ENCODE measurements at regions not wholly inside any gene's neighbourhood (a gene's known extent, or its start where the extent isn't known, plus 50 kb on each side); places are given as distances from the start of the nearest gene placed in this dataset.

DNA sequence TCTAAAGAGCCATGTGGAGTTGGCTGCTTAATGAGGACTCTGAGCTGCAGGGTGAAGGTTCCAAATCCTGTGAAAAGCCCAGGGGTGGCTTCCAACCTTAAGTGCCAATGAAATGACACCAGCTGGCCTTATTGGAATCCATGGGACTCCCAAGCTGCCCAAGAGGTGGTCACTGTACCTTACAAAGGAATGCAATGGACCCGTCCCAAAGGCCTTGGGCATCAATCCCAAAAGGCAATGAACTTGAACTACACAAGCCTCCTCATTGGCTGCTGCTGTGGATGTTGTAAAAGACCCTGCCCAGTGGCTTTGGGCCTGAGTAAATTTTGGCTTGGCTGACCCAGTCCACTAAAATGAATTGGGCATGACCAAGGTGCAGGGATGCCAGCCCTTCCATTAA is 129.3 kb downstream of the WNT5A start:
- no peak for DNase-seq (ENCODE audit: low read depth, low spot score)
- in situ Hi-C loops (cut with HindIII; ENCODE audit: low pct_unique_long_range_greater_than_20kb, low sequenced_read_pairs), result no loop called here

DNA sequence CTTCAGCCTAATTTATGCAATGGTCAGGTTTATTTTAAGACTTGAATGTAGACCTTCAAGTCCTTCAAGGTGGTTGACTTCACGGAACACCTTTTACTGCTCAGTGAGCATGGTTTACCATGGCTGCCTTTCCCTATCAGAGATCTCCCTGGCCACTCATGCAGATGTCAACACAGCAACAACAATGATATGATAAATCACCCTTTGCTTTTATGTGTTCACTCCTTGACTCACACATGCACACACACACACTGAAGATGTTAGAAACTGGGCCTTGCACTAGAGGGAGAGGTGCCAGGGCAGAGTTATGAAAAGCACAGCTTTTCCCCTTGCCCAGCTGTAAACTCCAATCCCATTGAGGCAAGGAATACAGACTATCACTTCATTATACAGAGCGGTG is 134.4 kb downstream of the WNT5A start:
- in situ Hi-C loops (cut with HindIII; ENCODE audit: low pct_unique_long_range_greater_than_20kb, low sequenced_read_pairs), result no loop called here
- no peak for DNase-seq (ENCODE audit: low read depth, low spot score)

DNA sequence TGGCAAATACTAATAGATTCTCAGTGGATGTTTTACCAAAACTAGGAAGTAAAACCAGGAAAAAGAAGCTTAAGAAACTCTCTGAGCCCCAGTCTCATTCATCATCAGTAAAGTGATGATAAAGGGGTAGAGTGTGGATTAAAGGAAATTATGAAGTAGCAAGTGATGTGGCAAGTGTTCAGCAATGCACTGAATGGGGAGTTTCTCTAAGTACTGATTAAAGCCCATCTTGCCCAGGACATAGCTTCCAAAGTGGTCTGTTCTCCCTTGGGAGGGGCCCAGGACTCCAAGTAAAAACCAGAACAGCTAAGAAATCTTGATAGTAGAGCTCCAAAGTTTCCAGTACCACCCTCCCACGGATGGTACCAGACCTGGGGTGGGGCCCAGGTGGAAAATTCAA is 137.3 kb downstream of the WNT5A start:
- no peak for DNase-seq (ENCODE audit: low read depth, low spot score)
- in situ Hi-C loops (cut with HindIII; ENCODE audit: low pct_unique_long_range_greater_than_20kb, low sequenced_read_pairs), result no loop called here

DNA sequence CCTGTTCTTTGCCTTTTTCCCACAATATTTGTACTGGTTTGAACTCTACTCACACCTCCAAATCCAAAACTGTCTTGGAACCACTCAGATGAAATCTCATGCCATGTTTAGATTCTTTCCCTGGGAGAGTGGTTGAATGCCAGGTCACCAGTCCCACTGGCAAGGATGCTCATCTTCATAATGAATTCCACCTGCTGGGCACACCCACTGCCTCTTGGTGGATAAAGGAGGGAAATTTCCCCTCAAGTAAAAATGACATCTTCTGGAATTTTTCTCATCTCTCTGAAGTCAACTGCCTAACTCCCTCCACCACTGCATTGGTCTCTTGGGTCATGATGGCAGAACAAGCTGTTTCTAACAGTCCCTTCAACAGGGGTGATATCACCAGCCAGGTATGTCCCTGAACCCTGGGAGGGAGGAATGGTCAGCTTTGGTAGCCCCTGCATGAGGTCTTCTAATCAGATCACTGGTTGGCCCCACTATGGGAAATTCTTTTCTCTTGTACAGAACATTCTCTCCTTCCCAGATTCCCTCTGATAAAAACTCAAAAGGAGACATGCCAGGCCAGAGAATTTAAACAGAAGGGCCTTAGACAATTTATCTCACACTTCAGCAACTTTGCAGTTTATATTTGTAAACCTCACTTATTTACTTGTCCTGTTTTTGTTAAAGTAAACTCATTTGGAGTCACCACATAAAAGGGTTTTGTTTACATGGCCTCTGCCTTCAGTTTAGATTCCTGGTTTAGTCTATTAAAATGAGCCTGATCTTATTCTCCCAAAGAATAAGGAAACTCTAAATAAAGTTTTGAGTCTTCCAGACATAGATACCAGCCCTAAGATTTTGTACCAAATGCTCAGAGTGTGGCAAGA is 143.4 kb downstream of the WNT5A start:
- in situ Hi-C loops (cut with HindIII; ENCODE audit: low pct_unique_long_range_greater_than_20kb, low sequenced_read_pairs), result no loop called here
- DNase-seq (ENCODE audit: low read depth, low spot score), result no peak

DNA sequence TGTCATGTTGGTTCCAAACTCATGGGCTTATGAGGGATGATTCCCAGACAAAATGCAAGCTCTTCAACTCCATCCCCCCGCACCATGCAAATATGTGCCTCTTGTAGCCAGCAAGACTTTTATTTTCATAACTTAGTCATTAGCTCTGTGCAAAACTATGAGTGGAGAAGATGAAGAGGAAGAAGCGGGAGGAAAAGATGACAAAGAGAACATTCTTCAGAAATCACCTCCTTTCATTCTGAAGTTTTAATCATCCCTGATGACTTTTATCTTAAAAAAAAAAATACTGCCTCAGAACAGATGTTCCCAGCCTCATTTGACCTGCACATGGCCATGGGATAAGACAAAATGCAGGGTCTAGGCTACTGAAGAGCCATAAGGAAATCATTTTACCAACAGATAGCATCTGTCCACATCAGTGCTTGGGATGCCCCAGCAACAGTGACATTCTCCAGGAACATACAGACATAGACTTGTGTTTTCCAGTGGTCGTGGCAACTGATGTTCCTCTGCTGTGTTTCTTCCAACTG is 145.5 kb downstream of the WNT5A start:
- no peak for DNase-seq (ENCODE audit: low read depth, low spot score)
- in situ Hi-C loops (cut with HindIII; ENCODE audit: low pct_unique_long_range_greater_than_20kb, low sequenced_read_pairs), result no loop called here

DNA sequence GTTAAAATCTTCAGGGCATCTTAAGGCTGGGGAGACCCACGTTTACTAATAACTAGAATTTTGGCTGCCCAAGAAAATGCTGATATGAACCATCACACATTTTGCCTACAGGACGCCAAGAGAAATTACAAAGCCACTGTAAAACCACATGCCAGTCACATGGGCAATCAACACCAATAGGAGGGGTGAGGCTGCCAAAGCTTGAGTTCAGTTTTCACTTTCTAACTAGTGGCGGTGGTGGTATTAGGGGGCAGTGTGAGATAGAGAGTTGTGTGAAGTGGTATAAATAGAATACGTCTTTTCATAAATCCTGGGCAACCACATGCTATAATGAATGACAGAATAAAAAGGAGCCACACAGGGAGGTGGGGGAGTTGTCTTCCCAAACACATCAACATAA is 147.3 kb downstream of the WNT5A start:
- DNase-seq (ENCODE audit: low read depth, low spot score), result no peak
- in situ Hi-C loops (cut with HindIII; ENCODE audit: low pct_unique_long_range_greater_than_20kb, low sequenced_read_pairs), result no loop called here

DNA sequence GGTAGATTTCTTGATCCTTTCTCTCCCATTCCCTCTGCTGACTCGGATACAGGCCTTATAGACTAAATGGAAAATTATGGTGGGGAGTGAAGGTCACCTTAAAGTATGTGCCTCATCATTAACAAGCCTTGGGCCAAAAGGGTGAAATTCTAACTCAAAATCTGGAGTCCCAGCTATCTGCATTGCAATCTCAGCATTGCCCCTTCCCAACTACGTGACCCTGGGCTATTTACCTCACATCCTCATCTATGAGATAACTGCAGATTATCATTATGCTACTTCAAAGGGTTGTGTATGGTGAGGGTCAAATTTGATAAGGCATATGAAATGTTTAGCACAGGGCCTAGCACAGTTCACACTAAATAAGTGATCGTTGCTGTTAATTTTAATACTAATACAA is 147.7 kb downstream of the WNT5A start:
- no peak for DNase-seq (ENCODE audit: low read depth, low spot score)
- in situ Hi-C loops (cut with HindIII; ENCODE audit: low pct_unique_long_range_greater_than_20kb, low sequenced_read_pairs), result no loop called here

DNA sequence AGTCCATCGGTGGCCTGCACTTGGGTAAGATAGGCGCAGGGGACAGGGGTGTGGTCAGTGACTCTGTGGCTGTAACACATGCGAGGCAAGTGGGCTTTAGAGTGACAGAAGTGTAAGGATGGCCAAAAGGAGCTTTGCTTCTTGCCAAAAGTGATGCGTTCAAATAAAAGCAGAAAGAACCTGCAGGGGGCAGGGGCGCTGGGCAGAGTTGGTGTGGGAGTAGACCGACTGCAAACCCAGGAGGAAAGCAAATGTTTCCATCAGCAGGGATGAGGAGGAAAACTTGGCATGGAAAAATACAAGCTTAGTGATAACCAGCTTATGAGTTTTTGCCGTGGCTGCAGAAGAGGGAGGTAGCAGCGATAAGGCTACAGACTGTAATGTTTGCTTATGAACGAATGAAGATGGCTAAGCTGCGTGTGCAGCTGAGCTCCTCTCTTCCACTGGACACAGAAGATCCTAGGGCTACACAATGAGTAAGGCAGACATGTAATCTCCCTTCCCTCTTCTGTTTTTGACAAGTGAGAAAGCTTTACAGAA is 149.4 kb downstream of the WNT5A start:
- in situ Hi-C loops (cut with HindIII; ENCODE audit: low pct_unique_long_range_greater_than_20kb, low sequenced_read_pairs), result no loop called here
- DNase-seq (ENCODE audit: low read depth, low spot score), result no peak

DNA sequence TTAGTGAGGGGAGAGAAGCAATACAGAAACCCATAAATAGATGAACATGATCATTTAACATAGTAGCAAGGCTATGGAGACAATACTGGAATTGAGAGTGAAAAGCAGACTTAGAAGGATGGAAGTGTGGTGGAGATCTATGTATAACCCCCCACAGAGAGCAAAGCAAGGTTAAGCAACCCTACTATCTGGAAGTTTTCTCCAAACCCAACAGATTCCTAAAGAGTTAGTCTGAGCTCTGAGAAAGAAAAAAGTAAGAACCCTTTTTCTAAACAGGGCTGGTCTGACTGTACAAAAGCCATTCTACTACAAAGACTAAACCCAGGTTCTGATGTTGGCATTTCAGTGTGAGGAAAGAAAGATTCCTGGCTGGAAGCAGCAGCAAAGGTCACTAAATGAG is 153.2 kb downstream of the WNT5A start:
- in situ Hi-C loops (cut with HindIII; ENCODE audit: low pct_unique_long_range_greater_than_20kb, low sequenced_read_pairs), result no loop called here
- DNase-seq (ENCODE audit: low read depth, low spot score), result no peak

DNA sequence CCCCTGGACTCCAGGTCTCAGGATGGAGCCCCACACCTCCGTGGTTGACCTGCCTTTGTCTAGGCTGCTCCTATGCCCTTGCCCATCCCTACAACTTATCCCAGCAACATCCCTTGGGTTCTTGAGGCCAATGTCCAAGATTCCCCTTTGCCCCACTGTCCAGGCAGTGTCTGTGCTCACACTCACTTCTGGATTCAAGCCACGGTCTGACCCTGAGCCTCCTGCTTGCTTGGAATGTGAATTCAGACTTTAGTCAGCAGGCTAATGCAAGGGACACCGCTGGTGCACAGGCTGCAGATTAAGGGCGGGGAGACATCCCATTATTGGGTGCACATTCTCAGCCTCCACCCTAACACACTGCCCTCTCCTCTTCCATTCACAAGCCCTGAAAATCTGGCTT is 154.1 kb downstream of the WNT5A start:
- in situ Hi-C loops (cut with HindIII; ENCODE audit: low pct_unique_long_range_greater_than_20kb, low sequenced_read_pairs), result no loop called here
- DNase-seq (ENCODE audit: low read depth, low spot score), result no peak

DNA sequence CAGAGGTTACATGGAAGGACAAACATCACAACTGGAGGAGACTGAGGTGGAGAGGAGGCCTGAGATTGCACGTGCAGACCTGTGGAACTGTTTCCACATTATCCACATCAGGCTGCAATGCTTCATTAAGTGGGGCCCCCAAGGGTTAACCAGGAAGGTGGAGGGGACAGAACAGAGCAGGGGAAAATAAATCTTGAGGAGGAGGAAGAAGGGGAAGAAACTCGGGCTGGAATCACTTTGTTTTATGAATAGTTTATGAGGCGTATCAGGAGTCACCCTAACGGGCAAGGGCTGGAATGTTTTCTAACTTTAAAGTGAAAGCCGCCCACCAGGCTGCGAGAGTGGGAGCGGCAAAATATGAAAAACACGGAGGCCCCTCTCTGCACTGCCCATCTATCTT is 154.9 kb downstream of the WNT5A start:
- in situ Hi-C loops (cut with HindIII; ENCODE audit: low pct_unique_long_range_greater_than_20kb, low sequenced_read_pairs), result no loop called here
- no peak for DNase-seq (ENCODE audit: low read depth, low spot score)

DNA sequence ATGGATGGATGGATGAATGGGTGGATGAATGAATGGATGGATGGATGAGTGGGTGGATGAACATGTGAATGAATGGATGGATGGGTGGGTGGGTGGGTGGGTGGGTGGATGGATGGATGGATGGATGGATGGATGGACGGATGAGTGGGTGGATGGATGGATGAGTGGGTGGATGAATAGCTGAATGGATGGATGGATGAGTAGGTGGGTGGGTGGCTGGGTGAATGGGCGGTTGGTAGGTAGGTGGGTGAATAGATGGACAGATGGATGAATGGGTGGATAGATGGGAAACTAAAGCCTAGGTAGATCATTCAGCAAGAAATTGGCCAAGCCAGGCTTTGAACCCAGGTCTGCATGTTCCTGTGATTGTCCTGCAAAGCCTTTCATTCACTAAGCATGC is 155.6 kb downstream of the WNT5A start:
- no peak for DNase-seq (ENCODE audit: low read depth, low spot score)
- in situ Hi-C loops (cut with HindIII; ENCODE audit: low pct_unique_long_range_greater_than_20kb, low sequenced_read_pairs), result no loop called here

DNA sequence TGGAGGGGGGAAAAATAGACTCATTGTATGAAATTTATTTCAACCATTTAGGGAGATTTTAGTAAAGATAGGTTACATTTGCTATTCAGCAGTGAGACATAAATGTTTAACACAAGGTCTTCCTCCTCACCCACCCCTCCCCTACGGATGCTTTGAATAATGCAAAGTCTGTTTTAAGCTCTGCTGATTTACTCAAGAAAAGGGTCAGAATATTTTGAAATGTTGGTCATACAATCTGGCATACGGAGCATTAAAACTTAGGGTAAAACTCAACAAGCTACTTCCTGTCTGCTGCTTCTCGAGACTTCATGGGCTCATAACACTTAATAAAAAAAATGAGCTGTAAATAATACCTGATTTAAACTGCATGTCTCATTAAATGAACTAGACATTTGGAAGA is 156.3 kb downstream of the WNT5A start:
- no peak for DNase-seq (ENCODE audit: low read depth, low spot score)
- in situ Hi-C loops (cut with HindIII; ENCODE audit: low pct_unique_long_range_greater_than_20kb, low sequenced_read_pairs), result no loop called here

DNA sequence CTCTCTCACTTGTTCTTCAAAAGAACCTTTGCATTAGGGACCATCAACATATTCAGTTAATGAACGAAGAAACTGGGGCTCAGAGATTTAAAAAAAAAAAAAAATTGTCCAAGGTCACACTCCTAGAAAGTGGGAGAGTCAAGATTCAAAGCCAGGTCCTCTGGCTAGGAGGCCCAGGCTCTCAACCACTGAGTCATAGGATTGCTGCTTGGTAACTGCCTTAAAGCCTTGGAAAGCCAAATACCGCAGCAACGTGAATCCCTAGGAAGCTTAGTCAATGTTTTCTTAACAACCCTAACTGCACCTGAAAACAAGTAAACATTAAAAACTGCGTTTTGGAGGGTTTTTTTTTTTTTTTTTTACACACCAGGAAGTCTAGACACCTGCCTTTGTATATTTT is 156.8 kb downstream of the WNT5A start:
- no peak for DNase-seq (ENCODE audit: low read depth, low spot score)
- in situ Hi-C loops (cut with HindIII; ENCODE audit: low pct_unique_long_range_greater_than_20kb, low sequenced_read_pairs), result no loop called here

DNA sequence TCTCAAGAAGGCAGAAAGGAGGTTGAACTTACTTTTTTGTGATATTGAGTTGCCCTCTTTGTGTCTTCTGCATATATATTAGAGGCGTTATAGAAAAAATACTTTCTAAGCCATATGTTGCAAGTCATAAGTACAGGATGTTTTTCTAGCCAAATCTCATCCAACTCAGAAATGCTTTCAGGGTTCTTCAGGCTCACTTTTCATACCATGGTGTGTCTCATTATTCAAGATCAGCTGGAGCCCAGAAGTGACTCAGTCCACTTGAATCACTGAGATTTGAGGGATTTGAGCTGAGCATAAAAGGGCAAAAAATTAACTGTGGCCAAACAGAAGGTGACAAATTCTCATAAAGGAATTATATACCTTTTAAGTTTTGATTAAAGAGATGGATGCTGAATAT is 157.3 kb downstream of the WNT5A start:
- DNase-seq (ENCODE audit: low read depth, low spot score), result no peak
- in situ Hi-C loops (cut with HindIII; ENCODE audit: low pct_unique_long_range_greater_than_20kb, low sequenced_read_pairs), result no loop called here

DNA sequence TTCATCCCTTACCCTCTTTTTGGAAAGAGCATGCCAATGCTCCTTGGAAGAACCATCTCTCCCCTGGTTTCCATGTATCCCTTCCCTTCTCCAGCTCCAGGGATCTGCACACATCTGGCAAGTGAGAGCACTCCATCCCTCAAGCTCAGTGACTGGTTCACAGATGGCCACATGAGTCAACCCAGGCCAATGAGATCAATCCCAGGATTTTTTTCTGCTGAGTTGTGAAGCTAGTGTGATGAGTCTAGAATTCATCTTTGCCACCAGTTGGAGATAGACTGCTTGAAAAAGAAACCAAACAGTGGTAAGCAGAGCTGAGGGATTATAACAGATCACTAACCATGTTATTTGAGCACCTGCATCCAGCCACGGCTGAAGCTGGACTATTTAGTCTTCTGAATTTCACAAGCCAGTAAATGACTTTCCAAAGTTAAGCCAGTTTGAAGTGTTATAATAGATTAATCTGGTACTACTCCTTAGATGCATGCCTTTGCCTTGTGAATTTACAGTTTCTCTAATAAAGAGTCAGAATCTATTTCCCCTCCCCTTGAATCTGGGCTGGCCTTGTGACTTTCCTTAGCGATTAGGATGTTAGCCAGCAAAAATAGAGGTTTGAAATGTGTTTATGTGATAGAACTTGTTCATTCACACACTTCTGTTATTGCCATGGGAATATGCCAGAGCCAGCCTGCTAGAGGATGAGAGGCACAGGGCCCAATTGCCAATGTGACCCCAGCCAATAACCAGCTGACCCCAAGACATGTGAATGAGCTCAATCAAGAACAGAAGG is 159.8 kb downstream of the WNT5A start:
- in situ Hi-C loops (cut with HindIII; ENCODE audit: low pct_unique_long_range_greater_than_20kb, low sequenced_read_pairs), result no loop called here
- no peak for DNase-seq (ENCODE audit: low read depth, low spot score)

DNA sequence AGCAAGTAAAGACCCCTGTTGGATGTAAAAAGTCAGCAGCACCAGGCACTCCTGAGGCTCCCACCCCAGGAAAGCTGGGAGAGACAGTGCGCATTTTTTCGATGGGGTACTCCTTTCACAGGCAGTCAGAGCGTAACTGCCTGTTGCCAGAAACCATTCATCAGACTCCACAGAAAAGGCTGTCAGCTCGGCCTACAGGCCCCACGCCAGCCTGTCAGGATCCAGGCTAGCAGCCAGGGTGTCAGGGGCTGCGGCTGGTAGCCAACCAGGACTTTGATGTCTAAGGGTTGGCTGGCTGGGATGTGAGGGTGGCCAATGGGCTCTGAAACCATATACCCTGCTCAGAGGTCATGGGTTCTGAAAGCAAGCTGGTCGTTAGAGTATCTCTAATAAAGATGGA is 164.5 kb downstream of the WNT5A start:
- DNase-seq (ENCODE audit: low read depth, low spot score), result no peak
- in situ Hi-C loops (cut with HindIII; ENCODE audit: low pct_unique_long_range_greater_than_20kb, low sequenced_read_pairs), result no loop called here

DNA sequence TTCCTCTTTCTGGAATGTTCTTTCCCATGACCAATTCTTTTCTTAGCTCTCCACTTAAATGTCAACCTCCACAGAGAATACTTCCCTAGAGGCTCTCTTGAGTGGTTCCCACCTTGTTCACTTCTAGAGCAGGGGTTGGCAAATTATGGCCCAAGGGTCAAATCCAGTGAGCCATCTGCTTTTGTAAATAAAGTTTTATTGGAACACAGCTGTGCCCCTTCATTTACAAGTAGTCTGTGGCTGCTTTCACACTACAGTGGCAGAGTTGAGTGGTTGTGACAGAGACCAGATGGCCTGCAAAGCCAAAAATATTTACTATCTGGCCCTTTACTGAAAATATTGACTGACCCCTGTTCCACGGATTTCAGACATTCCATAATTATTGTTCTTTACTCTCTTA is 166.2 kb downstream of the WNT5A start:
- in situ Hi-C loops (cut with HindIII; ENCODE audit: low pct_unique_long_range_greater_than_20kb, low sequenced_read_pairs), result no loop called here
- no peak for DNase-seq (ENCODE audit: low read depth, low spot score)

DNA sequence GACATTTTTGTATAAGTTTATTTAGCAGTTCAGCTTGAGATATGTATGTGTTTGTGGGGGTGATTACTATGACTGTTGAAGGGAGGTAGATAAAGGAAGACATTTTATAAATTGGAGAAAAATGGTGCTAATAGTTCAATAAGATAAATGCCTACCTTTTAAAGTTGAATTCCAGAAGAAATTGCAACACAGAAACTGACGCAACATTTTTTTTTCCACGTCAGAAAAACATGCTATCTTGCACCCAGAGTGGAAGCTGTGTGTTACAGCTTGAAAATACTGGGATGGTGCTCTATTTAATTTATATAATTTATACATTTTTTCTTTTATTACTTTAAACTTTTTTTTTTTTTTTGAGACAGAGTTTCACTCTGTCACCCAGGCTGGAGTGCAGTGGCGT is 171.7 kb downstream of the WNT5A start:
- DNase-seq (ENCODE audit: low read depth, low spot score), result no peak
- in situ Hi-C loops (cut with HindIII; ENCODE audit: low pct_unique_long_range_greater_than_20kb, low sequenced_read_pairs), result no loop called here
